Large intestine (tissue), 3 donors: ENCODE measurements at regions not wholly inside any gene's neighbourhood (a gene's known extent, or its start where the extent isn't known, plus 50 kb on each side); places are given as distances from the start of the nearest gene placed in this dataset.

Experiments used
- DNase-seq, 2 donors: peaks; one replicate each; pipeline versions ENCODE4 v3.0.0 to v3.0.0-alpha.2; 2013
- H3K27ac ChIP-seq: one replicate; pipeline ENCODE4 v1.5.1; 2013; ENCODE audit warnings: low read length
- H3K27me3 ChIP-seq: 2 replicates; pipeline ENCODE4 v1.6.1; 2013; ENCODE audit warnings: low read length; ENCODE audit not compliant: control insufficient read depth, insufficient read depth
- H3K36me3 ChIP-seq: 2 replicates; pipeline ENCODE4 v1.6.1; 2013; ENCODE audit warnings: low read length; ENCODE audit not compliant: control insufficient read depth, insufficient read depth
- H3K4me1 ChIP-seq: one replicate; pipeline ENCODE4 v1.6.1; 2013; ENCODE audit warnings: low read length; ENCODE audit not compliant: control insufficient read depth, insufficient read depth
- H3K4me3 ChIP-seq: one replicate; pipeline ENCODE4 v1.5.1; 2013; ENCODE audit warnings: low read length
- H3K9me3 ChIP-seq: one replicate; pipeline ENCODE4 v1.6.1; 2013; ENCODE audit warnings: mild to moderate bottlenecking, low read depth, low read length, moderate library complexity; ENCODE audit not compliant: control insufficient read depth
- WGBS: methylation state at CpG from one replicate; pipeline ENCODE4 v1.1.5; 2013; ENCODE audit warnings: low lambda C conversion rate; ENCODE audit not compliant: insufficient coverage; 5-methylcytosine and 5-hydroxymethylcytosine counted together

DNA sequence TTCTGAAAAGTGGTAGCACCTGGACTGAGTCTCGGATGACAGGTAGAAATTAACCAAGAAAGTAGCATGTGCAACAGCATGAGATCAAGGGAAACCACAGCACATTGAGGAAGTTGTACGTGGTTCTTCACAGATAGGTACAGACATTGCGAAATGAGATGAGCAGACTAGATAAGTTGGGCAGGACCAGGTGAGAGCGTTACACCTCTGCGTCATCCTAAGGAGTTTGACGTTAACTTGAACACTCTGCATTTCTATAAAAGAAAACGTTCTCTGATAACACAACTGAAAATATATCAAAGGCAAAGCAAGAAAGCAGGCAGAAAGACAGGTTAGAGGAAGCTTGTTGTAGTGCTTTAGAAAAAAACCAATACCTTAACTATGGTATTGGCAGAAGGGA lies 98.5 kb upstream of the RASSF8 start:
- no peaks in the 10 kb centered on the region for H3K36me3 ChIP-seq
- peak; percentile 9 to 13 for DNase-seq
- no peaks in the 10 kb centered on the region for H3K27me3 ChIP-seq
- H3K4me1 ChIP-seq, result no peaks in the 10 kb centered on the region
- WGBS, result 80% methylated on average over 1 of the region's 7 CpGs
- H3K9me3 ChIP-seq, result no peaks in the 10 kb centered on the region
- H3K4me3 ChIP-seq, result no peak overlapping the region
- H3K27ac ChIP-seq, result no peak overlapping the region

DNA sequence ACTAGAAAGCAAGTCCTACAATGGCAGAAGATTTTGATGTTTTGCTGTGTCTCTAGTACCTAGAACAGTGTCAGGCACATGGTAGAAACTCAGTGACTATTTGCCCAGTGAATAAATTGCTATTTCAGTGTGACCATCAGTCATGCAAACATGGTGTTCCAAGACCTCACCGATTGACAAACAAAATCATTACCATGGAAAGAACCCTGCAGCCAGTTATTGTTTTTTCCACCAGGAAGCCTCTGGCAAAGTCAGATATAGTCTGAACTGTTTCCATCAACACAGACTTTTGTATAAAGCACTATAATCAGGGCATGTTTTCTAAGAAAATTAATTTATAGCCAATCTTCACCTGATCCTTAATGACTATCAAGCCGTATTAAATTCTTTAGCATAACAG lies 97.3 kb upstream of the RASSF8 start:
- DNase-seq, result no peak
- no peaks in the 10 kb centered on the region for H3K9me3 ChIP-seq
- no peaks in the 10 kb centered on the region for H3K4me1 ChIP-seq
- no peaks in the 10 kb centered on the region for H3K36me3 ChIP-seq
- no peaks in the 10 kb centered on the region for H3K27me3 ChIP-seq
- no peak overlapping the region for H3K4me3 ChIP-seq
- 90% methylated on average over 2 of the region's 2 CpGs for WGBS
- H3K27ac ChIP-seq, result no peak overlapping the region

DNA sequence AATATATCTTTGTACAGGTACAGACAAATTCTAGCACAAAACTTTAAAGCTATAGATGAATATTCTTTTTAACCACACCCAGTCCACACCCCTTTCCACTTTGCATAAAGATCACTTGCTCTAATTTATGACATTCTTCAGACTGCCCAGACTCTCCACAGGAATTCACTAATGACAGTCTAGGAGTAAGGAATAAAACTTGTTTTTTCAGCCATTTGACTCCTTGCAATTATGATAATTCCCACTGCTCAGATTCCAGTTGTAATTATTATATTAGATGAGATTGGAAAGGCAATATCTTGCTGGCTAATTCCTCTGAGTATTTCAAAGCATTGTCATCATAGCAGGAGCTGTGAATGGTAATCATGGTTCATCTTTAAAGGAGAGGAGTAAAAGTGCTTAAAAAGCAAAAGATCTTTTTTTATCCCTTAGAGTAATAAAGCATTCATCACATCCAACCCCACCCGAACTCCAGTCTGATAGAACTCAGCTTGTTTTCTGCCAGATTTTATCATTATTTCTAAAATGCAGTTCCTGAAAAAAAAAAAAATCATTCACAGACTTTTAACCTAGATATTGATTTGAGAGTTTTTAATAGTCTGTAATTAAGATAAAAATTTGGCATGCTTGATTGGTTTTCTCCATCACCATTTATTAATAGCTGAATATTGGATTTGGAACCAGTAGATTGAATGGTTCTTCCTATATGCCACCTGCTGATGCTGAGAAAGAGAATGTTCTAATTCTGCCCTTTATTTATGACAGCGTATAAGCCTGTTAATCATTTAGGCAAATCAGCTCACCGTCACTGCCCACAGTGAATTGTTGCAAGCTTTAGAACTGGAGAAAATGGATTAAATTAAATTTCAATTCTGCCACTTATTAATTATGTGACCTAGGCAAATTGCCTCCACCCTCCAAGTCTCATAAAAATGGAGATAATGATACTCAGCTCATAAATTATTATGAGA lies 93.9 kb upstream of the RASSF8 start:
- DNase-seq, result no peak
- 100% methylated on average over 1 of the region's 3 CpGs for WGBS
- Histone ChIP-seq H3K27me3 (no peaks in the 10 kb centered on the region), H3K4me3 (no peak overlapping the region), H3K9me3 (peaks cover 4% of the 10 kb centered on the region), H3K4me1 (no peaks in the 10 kb centered on the region), H3K36me3 (no peaks in the 10 kb centered on the region), H3K27ac (no peak overlapping the region)

DNA sequence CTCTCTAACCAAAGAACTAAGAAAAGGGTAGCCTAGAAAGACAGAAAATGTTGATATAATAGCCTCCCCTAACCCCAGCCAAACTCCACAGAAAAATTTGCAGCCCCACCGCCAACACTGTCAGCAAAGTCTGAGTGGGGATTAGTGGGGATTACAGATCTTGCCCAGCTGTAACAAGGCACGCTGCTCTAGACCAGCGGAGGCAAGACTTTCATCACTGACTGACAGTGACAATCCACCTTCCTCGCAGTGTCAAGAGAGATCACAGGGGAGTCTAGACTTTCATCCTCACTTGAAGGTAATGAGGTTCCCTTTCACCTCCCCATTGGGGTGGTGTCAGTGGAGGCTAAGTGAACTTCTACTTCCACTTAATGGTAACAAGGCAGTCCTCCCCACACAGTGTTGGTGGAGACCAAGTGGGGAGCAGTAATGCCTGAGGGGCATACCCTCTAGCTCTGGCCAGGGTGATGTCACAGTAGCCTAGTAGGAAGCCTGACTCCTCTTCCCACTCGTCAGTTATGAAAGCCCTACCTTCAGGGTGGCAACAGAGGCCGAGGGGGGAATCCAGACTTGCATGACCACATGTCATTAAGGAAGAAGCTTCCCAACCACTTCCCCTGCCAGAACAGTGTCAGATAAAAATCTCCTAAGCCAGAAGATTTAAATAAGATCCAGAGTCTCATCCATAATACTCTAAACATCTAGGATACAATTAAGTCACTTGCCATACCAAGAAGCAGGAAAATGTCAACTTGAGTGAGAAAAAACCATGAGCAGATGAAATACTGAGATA lies 91.7 kb upstream of the RASSF8 start:
- DNase-seq, result no peak
- Histone ChIP-seq H3K4me3 (no peak overlapping the region), H3K36me3 (no peaks in the 10 kb centered on the region), H3K9me3 (peaks cover 4% of the 10 kb centered on the region), H3K27ac (no peak overlapping the region), H3K27me3 (no peaks in the 10 kb centered on the region), H3K4me1 (no peaks in the 10 kb centered on the region)
- WGBS, result no CpG with 5 or more reads among the region's 6 CpGs

DNA sequence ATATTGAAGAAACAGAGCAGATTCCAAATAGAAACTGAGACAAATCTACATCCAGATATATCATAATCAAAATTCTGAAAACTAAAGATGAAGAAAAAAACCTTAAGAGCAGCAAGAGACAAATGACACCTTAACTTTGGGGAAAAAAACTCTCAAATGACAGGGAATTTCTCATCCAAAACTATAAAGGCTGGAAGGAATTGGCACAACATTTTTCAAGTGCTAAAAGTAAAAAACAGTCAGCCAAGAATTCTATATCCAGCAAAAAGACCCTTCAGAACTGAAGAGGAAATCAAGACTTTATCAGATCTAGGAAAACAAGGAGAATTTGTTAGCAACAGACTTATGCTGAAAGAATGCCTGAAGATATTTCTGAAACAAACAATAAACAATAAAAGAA lies 90.3 kb upstream of the RASSF8 start:
- Histone ChIP-seq H3K9me3 (peaks cover 4% of the 10 kb centered on the region), H3K36me3 (no peaks in the 10 kb centered on the region), H3K4me3 (no peak overlapping the region), H3K4me1 (no peaks in the 10 kb centered on the region), H3K27me3 (no peaks in the 10 kb centered on the region), H3K27ac (no peak overlapping the region)
- DNase-seq, result no peak

DNA sequence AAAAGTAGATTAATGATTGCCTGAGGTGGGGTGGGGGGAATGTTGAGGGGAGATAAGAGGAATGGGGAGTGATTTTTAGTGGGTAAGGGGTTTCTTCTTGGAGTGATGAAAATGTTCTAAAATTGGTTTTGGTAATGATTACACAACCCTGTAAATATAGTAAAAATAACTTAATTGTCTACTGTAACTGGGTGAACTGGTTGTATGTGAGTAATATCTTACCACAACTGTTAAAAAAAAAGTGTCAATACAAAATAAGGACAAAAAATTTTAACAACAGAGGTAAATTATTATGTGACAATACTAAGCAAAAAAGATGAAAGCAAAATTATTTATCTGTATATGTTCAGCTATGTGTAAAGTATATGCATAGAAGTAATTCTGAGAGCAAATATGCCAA lies 86.3 kb upstream of the RASSF8 start:
- H3K36me3 ChIP-seq, result no peaks in the 10 kb centered on the region

DNA sequence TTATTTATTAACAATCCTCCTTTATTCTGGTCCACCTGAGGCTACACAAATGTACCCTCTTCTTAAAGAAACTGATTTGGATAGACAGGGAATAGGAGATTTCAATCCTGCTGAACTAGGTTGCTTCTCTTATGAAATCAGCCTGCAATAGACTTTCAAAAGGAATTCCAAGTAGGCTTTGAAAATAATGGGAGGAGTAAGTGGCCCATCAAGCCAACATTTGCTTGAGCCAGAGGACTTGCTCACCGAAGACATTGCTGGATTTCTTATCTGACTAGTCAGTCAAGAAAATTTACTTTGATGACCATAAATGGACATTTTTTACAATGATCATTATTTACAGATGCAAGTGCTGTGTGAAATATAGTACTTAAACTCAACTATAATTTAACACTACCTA lies 82.8 kb upstream of the RASSF8 start:
- DNase-seq, result no peak
- H3K27me3 ChIP-seq, result no peaks in the 10 kb centered on the region
- no peaks in the 10 kb centered on the region for H3K4me1 ChIP-seq
- H3K36me3 ChIP-seq, result no peaks in the 10 kb centered on the region
- H3K4me3 ChIP-seq, result no peak overlapping the region
- whole genome bisulfite sequencing, result no CpG with 5 or more reads among the region's 1 CpG
- no peaks in the 10 kb centered on the region for H3K9me3 ChIP-seq
- no peak overlapping the region for H3K27ac ChIP-seq

More for the DNA sequence above, 86.3 kb upstream of the RASSF8 start:
- DNase-seq, result no peak
- Histone ChIP-seq H3K9me3 (peaks cover 4% of the 10 kb centered on the region), H3K4me3 (no peak overlapping the region), H3K4me1 (no peaks in the 10 kb centered on the region), H3K27me3 (no peaks in the 10 kb centered on the region), H3K27ac (no peak overlapping the region)

DNA sequence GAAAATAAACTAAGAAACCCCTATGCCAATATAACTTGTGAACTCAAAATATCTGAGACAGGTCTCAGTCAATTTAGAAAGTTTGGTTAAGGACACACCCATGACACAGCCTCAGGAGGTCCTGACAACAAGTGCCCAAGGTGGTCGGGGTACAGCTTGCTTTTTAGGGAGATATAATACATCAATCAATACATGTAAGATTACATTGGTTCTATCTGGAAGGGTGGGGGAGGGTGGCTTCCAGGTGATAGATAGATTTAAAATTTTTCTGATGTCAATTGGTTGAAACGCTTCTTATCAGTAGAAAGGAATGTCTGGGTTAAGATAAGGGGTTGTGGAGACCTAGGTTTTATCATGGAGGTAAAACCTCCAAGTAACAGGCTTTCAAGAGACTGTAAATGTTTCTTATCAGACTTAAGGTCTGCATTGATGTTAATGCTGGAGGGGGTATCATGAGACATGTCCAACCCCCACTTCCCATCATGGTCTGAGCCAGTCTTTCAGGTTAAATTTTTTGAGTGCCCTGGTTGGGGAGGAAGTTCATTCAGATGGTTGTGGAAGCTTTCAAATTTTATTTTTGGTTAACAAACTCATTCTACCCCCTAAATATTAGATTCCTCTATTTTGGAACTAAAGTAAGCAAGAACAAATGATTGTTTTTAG lies 82.0 kb upstream of the RASSF8 start:
- WGBS, result no CpG with 5 or more reads among the region's 2 CpGs
- no peak for DNase-seq
- H3K27ac ChIP-seq, result no peak overlapping the region
- no peak overlapping the region for H3K4me3 ChIP-seq
- H3K9me3 ChIP-seq, result no peaks in the 10 kb centered on the region
- H3K27me3 ChIP-seq, result no peaks in the 10 kb centered on the region
- H3K4me1 ChIP-seq, result no peaks in the 10 kb centered on the region
- H3K36me3 ChIP-seq, result no peaks in the 10 kb centered on the region

DNA sequence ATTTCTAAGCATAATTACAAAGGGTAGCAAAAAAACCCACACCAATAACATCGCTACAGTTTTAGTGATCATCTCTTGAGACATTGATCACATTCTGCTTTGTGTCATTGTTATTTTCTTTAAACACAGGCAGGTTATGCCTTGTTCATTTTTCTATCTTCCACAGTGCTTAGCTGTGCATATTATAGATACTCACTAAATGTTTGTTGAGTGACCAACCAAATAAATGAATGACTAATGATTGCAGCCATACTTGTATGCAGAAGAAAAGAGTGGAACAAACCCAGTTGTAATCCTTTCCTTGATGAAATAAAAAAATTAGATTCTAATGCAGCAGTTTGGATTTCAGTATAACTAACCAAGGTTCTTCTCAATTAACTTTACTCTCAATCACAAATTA lies 81.0 kb upstream of the RASSF8 start:
- H3K4me3 ChIP-seq, result no peak overlapping the region
- H3K27me3 ChIP-seq, result no peaks in the 10 kb centered on the region
- no peaks in the 10 kb centered on the region for H3K4me1 ChIP-seq
- H3K27ac ChIP-seq, result no peak overlapping the region
- no peaks in the 10 kb centered on the region for H3K36me3 ChIP-seq
- DNase-seq, result no peak
- WGBS, result no CpG with 5 or more reads among the region's 1 CpG
- H3K9me3 ChIP-seq, result no peaks in the 10 kb centered on the region

DNA sequence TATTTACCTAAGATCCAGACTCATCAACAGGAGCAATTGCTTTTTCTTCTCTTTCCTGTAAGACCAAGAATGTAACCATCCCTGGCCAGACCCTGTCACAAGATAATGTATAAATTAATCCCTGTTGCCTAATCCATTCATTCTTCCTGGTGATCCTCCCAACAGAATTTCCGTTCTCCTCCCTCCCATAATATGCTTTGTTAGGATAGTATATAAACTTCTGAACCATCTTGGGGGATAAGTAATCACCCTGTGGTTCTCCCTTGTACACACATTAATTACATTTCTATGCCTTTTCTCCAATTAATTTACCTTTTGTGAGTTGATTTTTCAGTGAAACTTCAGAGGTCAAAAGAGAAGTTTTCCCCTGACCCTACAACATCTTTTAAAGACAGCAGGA lies 76.2 kb upstream of the RASSF8 start:
- H3K4me3 ChIP-seq, result no peak overlapping the region
- H3K9me3 ChIP-seq, result peaks cover 5% of the 10 kb centered on the region
- H3K27ac ChIP-seq, result no peak overlapping the region
- H3K27me3 ChIP-seq, result no peaks in the 10 kb centered on the region
- no peaks in the 10 kb centered on the region for H3K4me1 ChIP-seq
- WGBS, result no CpG with 5 or more reads among the region's 1 CpG
- no peaks in the 10 kb centered on the region for H3K36me3 ChIP-seq
- no peak for DNase-seq
